ENCODE measurements at regions not wholly inside any gene's neighbourhood (a gene's known extent, or its start where the extent isn't known, plus 50 kb on each side); places are given as distances from the start of the nearest gene placed in this dataset.

GRCh38 chr9:13377171-13377925 lies 97.9 kb upstream of the MPDZ start:
- no peak for TF ChIP-seq CTCF (IDR thresholded peaks at IDR 0.05)
- TF ChIP-seq POLR2A (IDR thresholded peaks at IDR 0.05), result no peak
- no peak for TF ChIP-seq EP300 (IDR thresholded peaks at IDR 0.05)
